IMR-90 (cell line): ENCODE measurements at regions not wholly inside any gene's neighbourhood (a gene's known extent, or its start where the extent isn't known, plus 50 kb on each side); places are given as distances from the start of the nearest gene placed in this dataset.

Experiments
- ATAC-seq: fragments of 200-7000 bp; cut with Tn5 transposase; 2 replicates; pipeline ENCODE4 v1.9.1; 2020; ENCODE audit warnings: low read depth, mild to moderate bottlenecking, moderate library complexity
- BruUV-seq: library from RNA; stranded (reverse); fragments of 400-500 nt; replicated peaks from 2 replicates; lab custom pipeline; 2021; lab: Mats Ljungman, UMichigan
- CTCF ChIA-PET: fragments of 300-600 bp; formaldehyde crosslinking; extraction: SDS; loops from one replicate; lab custom pipeline; 2021; ENCODE audit warnings: antibody characterized with exemption; lab: Yijun Ruan, JAX
- POLR2A ChIA-PET: fragments of 300-600 bp; sonication (Branson Sonifier 250); formaldehyde crosslinking; loops from one replicate; lab custom pipeline; 2022; ENCODE audit warnings: antibody characterized with exemption; ENCODE audit not compliant: unreplicated experiment; lab: Charles Lee
- DNase-seq: peaks from one replicate; pipeline ENCODE4 v3.0.0; 2013
- H2AFZ ChIP-seq: replicated peaks from 2 replicates; pipeline ENCODE3; 2013; ENCODE audit warnings: low read length, mild to moderate bottlenecking; ENCODE audit not compliant: poor library complexity
- H2AK5ac ChIP-seq: 2 replicates; pipeline ENCODE4 v1.6.1; 2013; ENCODE audit warnings: low read depth, low read length, inconsistent platforms
- H2AK9ac ChIP-seq: replicated peaks from 2 replicates; pipeline ENCODE3; 2013; ENCODE audit warnings: mild to moderate bottlenecking, low read depth, low read length, moderate library complexity; ENCODE audit not compliant: poor library complexity
- H2BK120ac ChIP-seq: 2 replicates; pipeline ENCODE4 v1.6.1; 2013; ENCODE audit warnings: low read depth, low read length, inconsistent platforms
- H2BK15ac ChIP-seq: 3 replicates; pipeline ENCODE4 v1.6.1; 2013; ENCODE audit warnings: low read depth, low read length, inconsistent platforms
- H2BK20ac ChIP-seq: 2 replicates; pipeline ENCODE4 v1.6.1; 2013; ENCODE audit warnings: low read depth, mild to moderate bottlenecking, inconsistent platforms, low read length, moderate library complexity
- H2BK5ac ChIP-seq: 2 replicates; pipeline ENCODE4 v1.6.1; 2013; ENCODE audit warnings: mild to moderate bottlenecking, low read depth, low read length, inconsistent platforms; ENCODE audit not compliant: poor library complexity, severe bottlenecking
- H3K14ac ChIP-seq: replicated peaks from 2 replicates; pipeline ENCODE4 v1.6.1; 2013; ENCODE audit warnings: low read depth, low read length, inconsistent platforms
- H3K18ac ChIP-seq: 2 replicates; pipeline ENCODE4 v1.6.1; 2013; ENCODE audit warnings: low read depth, low read length, control low read depth
- H3K23ac ChIP-seq: 2 replicates; pipeline ENCODE4 v1.6.1; 2013; ENCODE audit warnings: low read depth, low read length, inconsistent platforms
- H3K27ac ChIP-seq: 2 replicates; pipeline ENCODE4 v1.5.1; 2013; ENCODE audit warnings: mild to moderate bottlenecking, control low read depth, low read length; ENCODE audit not compliant: insufficient read depth
- H3K27me3 ChIP-seq: 2 replicates; pipeline ENCODE4 v1.6.1; 2013; ENCODE audit warnings: low read length; ENCODE audit not compliant: control insufficient read depth, insufficient read depth
- H3K36me3 ChIP-seq: 2 replicates; pipeline ENCODE4 v1.6.1; 2013; ENCODE audit warnings: low read length, mixed read lengths; ENCODE audit not compliant: control insufficient read depth, insufficient read depth
- H3K4ac ChIP-seq: 2 replicates; pipeline ENCODE4 v1.6.1; 2013; ENCODE audit warnings: low read depth, low read length, inconsistent platforms
- H3K4me1 ChIP-seq: 2 replicates; pipeline ENCODE4 v1.6.1; 2013; ENCODE audit warnings: low read length, mixed read lengths; ENCODE audit not compliant: control insufficient read depth, insufficient read depth
- H3K4me2 ChIP-seq: 2 replicates; pipeline ENCODE4 v1.6.1; 2013; ENCODE audit warnings: low read depth, mild to moderate bottlenecking, control low read depth, low read length, moderate library complexity
- H3K4me3 ChIP-seq: 2 replicates; pipeline ENCODE4 v1.5.1; 2013; ENCODE audit warnings: low read depth, mild to moderate bottlenecking, control low read depth, low read length, moderate library complexity; ENCODE audit not compliant: insufficient read depth
- H3K56ac ChIP-seq: 2 replicates; pipeline ENCODE4 v1.6.1; 2013; ENCODE audit warnings: low read length, inconsistent platforms; ENCODE audit not compliant: insufficient read depth; ENCODE audit errors: extremely low read depth
- H3K79me1 ChIP-seq, 2 experiments: 2 replicates each; pipeline ENCODE4 v1.6.1; 2013; ENCODE audit warnings: low read length in 2 of 2, inconsistent platforms in 1 of 2, low read depth in 1 of 2
- H3K9ac ChIP-seq: 2 replicates; pipeline ENCODE4 v1.6.1; 2013; ENCODE audit warnings: low read depth, low read length, control low read depth
- H3K9me1 ChIP-seq: 2 replicates; pipeline ENCODE4 v1.6.1; 2013; ENCODE audit warnings: low read length, inconsistent platforms; ENCODE audit not compliant: insufficient read depth
- H3K9me3 ChIP-seq: 2 replicates; pipeline ENCODE4 v1.6.1; 2013; ENCODE audit warnings: low read length; ENCODE audit not compliant: control insufficient read depth, insufficient read depth
- H4K20me1 ChIP-seq: 2 replicates; pipeline ENCODE4 v1.6.1; 2013; ENCODE audit warnings: low read length, inconsistent platforms; ENCODE audit not compliant: insufficient read depth
- H4K5ac ChIP-seq: 2 replicates; pipeline ENCODE4 v1.6.1; 2013; ENCODE audit warnings: mild to moderate bottlenecking, low read depth, low read length, control low read depth
- H4K8ac ChIP-seq, 2 experiments: 2 replicates each; pipeline ENCODE4 v1.6.1; 2013; ENCODE audit warnings: low read depth in 2 of 2, low read length in 2 of 2, control low read depth in 1 of 2, inconsistent platforms in 1 of 2
- H4K91ac ChIP-seq: 2 replicates; pipeline ENCODE4 v1.6.1; 2013; ENCODE audit warnings: low read depth, low read length, inconsistent platforms; ENCODE audit not compliant: insufficient read depth
- BHLHE40 ChIP-seq: fragments of 150-350 bp; IDR thresholded peaks from 2 replicates; pipeline ENCODE4 v1.6.1; 2016; ENCODE audit warnings: mild to moderate bottlenecking, low read depth, low read length
- CEBPB ChIP-seq: IDR thresholded peaks from 2 replicates; pipeline ENCODE4 v1.6.1; 2012; ENCODE audit warnings: low read depth, low read length, improper control_type of control experiment
- CHD1 ChIP-seq: IDR thresholded peaks from 2 replicates; pipeline ENCODE4 v1.6.1; 2012; ENCODE audit warnings: low read depth, low read length, improper control_type of control experiment
- CTCF ChIP-seq: conservative IDR thresholded peaks from 2 replicates; pipeline ENCODE4 v1.5.1; 2012; ENCODE audit warnings: mild to moderate bottlenecking, low read depth, low read length, improper control_type of control experiment
- ELK1 ChIP-seq: fragments of 150-350 bp; IDR thresholded peaks from 2 replicates; pipeline ENCODE4 v1.6.1; 2016; ENCODE audit warnings: low read depth, mild to moderate bottlenecking, low read length, moderate library complexity, borderline replicate concordance
- FOS ChIP-seq: fragments of 150-350 bp; IDR thresholded peaks from 2 replicates; pipeline ENCODE4 v1.6.1; 2016; ENCODE audit warnings: low read depth, low read length
- MAFK ChIP-seq: IDR thresholded peaks from 2 replicates; pipeline ENCODE4 v1.6.1; 2012; ENCODE audit warnings: low read depth, low read length, improper control_type of control experiment
- MAZ ChIP-seq: IDR thresholded peaks from 2 replicates; pipeline ENCODE4 v1.6.1; 2012; ENCODE audit warnings: low read depth, mild to moderate bottlenecking, low read length, improper control_type of control experiment, moderate library complexity, borderline replicate concordance
- MXI1 ChIP-seq: IDR thresholded peaks from 2 replicates; pipeline ENCODE4 v1.6.1; 2012; ENCODE audit warnings: low read depth, mild to moderate bottlenecking, low read length, moderate library complexity, borderline replicate concordance
- NFE2L2 ChIP-seq: fragments of 150-350 bp; IDR thresholded peaks from 2 replicates; pipeline ENCODE4 v1.6.1; 2016; ENCODE audit warnings: low read depth, mild to moderate bottlenecking, low read length
- POLR2A ChIP-seq: IDR thresholded peaks from 2 replicates; pipeline ENCODE4 v1.6.1; 2012; ENCODE audit warnings: mild to moderate bottlenecking, low read depth, low read length
- RAD21 ChIP-seq: IDR thresholded peaks from 2 replicates; pipeline ENCODE4 v1.6.1; 2012; ENCODE audit warnings: low read length, improper control_type of control experiment
- RCOR1 ChIP-seq: IDR thresholded peaks from 2 replicates; pipeline ENCODE4 v1.6.1; 2012; ENCODE audit warnings: mild to moderate bottlenecking, low read length, improper control_type of control experiment; ENCODE audit not compliant: insufficient replicate concordance
- RFX5 ChIP-seq: IDR thresholded peaks from 2 replicates; pipeline ENCODE4 v1.8.0; 2012; ENCODE audit warnings: low read depth, mild to moderate bottlenecking, low read length, moderate library complexity
- SMC3 ChIP-seq: fragments of 150-350 bp; IDR thresholded peaks from 2 replicates; pipeline ENCODE4 v1.6.1; 2016; ENCODE audit warnings: low read depth, mild to moderate bottlenecking, antibody characterized with exemption, low read length, moderate library complexity
- USF2 ChIP-seq: fragments of 150-350 bp; IDR thresholded peaks from 2 replicates; pipeline ENCODE4 v1.6.1; 2017; ENCODE audit warnings: mild to moderate bottlenecking, antibody characterized with exemption, low read length, low read depth
- WGBS, 2 experiments: methylation state at CpG; one replicate each; pipeline versions ENCODE4 v1.1.5 to v1.1.7; 2013; ENCODE audit warnings: missing lambda C conversion rate in 2 of 2; ENCODE audit not compliant: insufficient read length in 1 of 2; ENCODE audit errors: extremely low coverage in 2 of 2; 5-methylcytosine and 5-hydroxymethylcytosine counted together
- dilution Hi-C: fragments of 300-500 bp; cut with HindIII; formaldehyde crosslinking; loops from one replicate; pipeline ENCODE4 v1.14.3; 2018; ENCODE audit warnings: low sequenced_read_pairs; ENCODE audit not compliant: unreplicated experiment
- in situ Hi-C: fragments of 300-500 bp; cut with MboI; formaldehyde crosslinking; loops from 3 replicates; pipeline ENCODE4 v1.14.3; 2019; ENCODE audit warnings: low sequenced_read_pairs, inconsistent platforms, mixed read lengths
- intact Hi-C: fragments of 100-400 bp; cut with micrococcal nuclease; formaldehyde crosslinking; loops from 2 replicates; pipeline ENCODE4 v1.10.0; 2022

GRCh38 chr7:149624006-149624405 is 126.4 kb upstream of the ZNF746 start:
- CTCF ChIA-PET: interaction anchor here (1.4 kb wide), 1 partner anchor 145 kb away, joined by 3 read pairs; no protein-coding TSS in a partner anchor
- BruUV-seq: no TSS peak

More at GRCh38 chr7:149624006-149624405, 126.4 kb upstream of the ZNF746 start:
- Histone ChIP-seq H3K4me1 (peaks cover 3% of the 10 kb centered on the region; the same call in 1 of the 2 replicates), H3K4me3 (peak overlapping the region; percentile 74), H2BK5ac (peak overlapping the region; percentile 24), H3K4me2 (peak overlapping the region; percentile 95), H2BK120ac (no peak overlapping the region), H4K8ac (peak overlapping the region in 1 of 2 experiments; percentile 35; a peak in 1 of 4 replicates), H2AK5ac (peak overlapping the region; percentile 76), H3K9me1 (peaks cover 5% of the 10 kb centered on the region; the same call in 1 of the 2 replicates), H2BK20ac (no peak overlapping the region), H3K36me3 (peaks cover 16% of the 10 kb centered on the region), H3K4ac (peak overlapping the region; percentile 67), H2AFZ (peak overlapping the region; percentile 100), H3K9me3 (no peaks in the 10 kb centered on the region), H4K91ac (no peak overlapping the region), H2AK9ac (peak overlapping the region; percentile 97), H3K79me1 (peaks cover 24 to 30% of the 10 kb centered on the region in 2 experiments), H3K56ac (peak overlapping the region; percentile 38), H3K23ac (peak overlapping the region; percentile 89), H3K27me3 (peaks cover 4% of the 10 kb centered on the region; the same call in 1 of the 2 replicates), H3K27ac (peak overlapping the region; percentile 41), H3K18ac (no peak overlapping the region; the same call in 1 of the 2 replicates), H3K14ac (0 out of 2 replicates have a peak overlapping the region, but pooled peaks have one; percentile 73), H2BK15ac (no peak overlapping the region), H4K20me1 (peaks cover 20% of the 10 kb centered on the region), H4K5ac (no peak overlapping the region), H3K9ac (peak overlapping the region; percentile 83)
- WGBS, 2 experiments: 0% methylated on average over 8 of the region's 28 CpGs; no CpG with 5 or more reads in 1 of the 2 experiments
- POLR2A ChIA-PET: no interaction called here
- dilution Hi-C loops: no loop called here
- DNase-seq (peak; percentile 11), ATAC-seq (peak; percentile 6)
- in situ Hi-C loops: no loop called here
- intact Hi-C loops: loop anchor here (1.0 to 10.0 kb wide), 6 partner anchors 91 to 362 kb away; partner anchors contain the start of genes ZNF777 and ZNF783
- no peak for TF ChIP-seq POLR2A
- TF ChIP-seq MAFK: no peak
- TF ChIP-seq RCOR1: no peak
- no peak for TF ChIP-seq FOS
- no peak for TF ChIP-seq USF2
- no peak for TF ChIP-seq SMC3
- no peak for TF ChIP-seq MAZ
- no peak for TF ChIP-seq BHLHE40
- no peak for TF ChIP-seq RAD21
- no peak for TF ChIP-seq MXI1
- no peak for TF ChIP-seq RFX5
- TF ChIP-seq NFE2L2: no peak
- no peak for TF ChIP-seq ELK1
- no peak for TF ChIP-seq CEBPB
- no peak for TF ChIP-seq CTCF
- no peak for TF ChIP-seq CHD1
